MM.1S (cell line): ENCODE measurements at regions not wholly inside any gene's neighbourhood (a gene's known extent, or its start where the extent isn't known, plus 50 kb on each side); places are given as distances from the start of the nearest gene placed in this dataset.

ENCODE experiments used
- CTCF ChIP-seq: fragments of 300-600 bp; sonication (generic); IDR thresholded peaks from 2 replicates; pipeline ENCODE4 v1.5.1; 2016; ENCODE audit warnings: antibody characterized with exemption, low read length, mixed read lengths
- EZH2 ChIP-seq: fragments of 300-600 bp; sonication (generic); optimal IDR thresholded peaks from 2 replicates; pipeline ENCODE3; 2017; ENCODE audit warnings: low read depth, mild to moderate bottlenecking, antibody characterized with exemption, low read length, mixed read lengths

DNA sequence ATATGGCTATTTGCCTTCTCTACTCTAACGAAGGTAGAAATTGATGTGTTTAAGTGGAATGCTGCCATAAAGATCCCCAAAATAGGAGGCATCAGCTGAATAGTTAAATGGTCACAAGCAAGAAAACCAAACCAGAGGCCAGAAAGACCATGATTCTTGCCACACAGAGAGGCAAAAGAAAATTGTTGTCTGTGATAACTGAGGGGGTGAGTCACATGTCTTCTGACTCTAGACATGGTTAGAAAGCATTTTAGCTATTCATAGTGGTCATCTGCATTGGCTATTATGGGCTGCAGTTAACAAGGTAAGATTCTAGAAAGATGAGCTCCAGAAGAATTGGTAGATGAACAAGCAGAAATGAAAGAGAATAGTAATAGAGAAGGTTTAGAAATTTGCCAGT, 361.4 kb upstream of the NPSR1 start:
- TF ChIP-seq CTCF (no peak), EZH2 (no peak)
